Naive thymus-derived CD4-positive, alpha-beta T cell (primary cell): ENCODE measurements at regions not wholly inside any gene's neighbourhood (a gene's known extent, or its start where the extent isn't known, plus 50 kb on each side); places are given as distances from the start of the nearest gene placed in this dataset.
"Not testable (repeated sequence)": the region's sequence is repeated elsewhere in the genome, so short reads cannot be mapped to it uniquely, and the experiment has no call there.

Experiments
- ATAC-seq: fragments of 150-1000 bp; cut with Tn5 transposase; 2 replicates; pipeline ENCODE4 v1.10.0; 2021; ENCODE audit warnings: mild to moderate bottlenecking, moderate library complexity
- CTCF ChIA-PET: fragments of 350-600 bp; sonication (Branson Sonifier 250); formaldehyde crosslinking; loops from one replicate; lab custom pipeline; 2021; ENCODE audit warnings: antibody characterized with exemption; lab: Charles Lee
- POLR2A ChIA-PET: fragments of 350-600 bp; sonication (Branson Sonifier 250); formaldehyde crosslinking; loops from one replicate; lab custom pipeline; 2021; ENCODE audit warnings: antibody characterized with exemption, inconsistent platforms; lab: Charles Lee
- DNase-seq, 9 donors: peaks; one replicate each; pipeline versions ENCODE4 v3.0.0 to v3.0.0-alpha.2; 2020 to 2022; ENCODE audit warnings: mixed read lengths in 1 of 9
- H3K27ac ChIP-seq: one replicate; pipeline ENCODE4 v1.7.0; 2013; ENCODE audit warnings: mild to moderate bottlenecking, low read depth, low read length, moderate library complexity
- H3K27me3 ChIP-seq, 2 donors: one replicate each; pipeline ENCODE4 v1.7.0; 2013; ENCODE audit warnings: low read length in 2 of 2, mild to moderate bottlenecking in 2 of 2, moderate library complexity in 2 of 2; ENCODE audit not compliant: control insufficient read depth in 2 of 2, insufficient read depth in 2 of 2
- H3K36me3 ChIP-seq, 3 experiments: 1 replicate in 2 of 3; 2 replicates in 1 of 3; pipeline ENCODE4 v1.7.0; 2013; ENCODE audit warnings: low read length in 3 of 3, mild to moderate bottlenecking in 3 of 3, moderate library complexity in 1 of 3; ENCODE audit not compliant: insufficient read depth in 3 of 3, control insufficient read depth in 2 of 3
- H3K4me1 ChIP-seq, 2 donors: one replicate each; pipeline ENCODE4 v1.7.0; 2013; ENCODE audit warnings: low read length in 2 of 2, mild to moderate bottlenecking in 2 of 2, moderate library complexity in 1 of 2; ENCODE audit not compliant: control insufficient read depth in 2 of 2, insufficient read depth in 2 of 2
- H3K4me3 ChIP-seq: 2 replicates; pipeline ENCODE4 v1.7.0; 2013; ENCODE audit warnings: mild to moderate bottlenecking, low read length
- H3K9me3 ChIP-seq, 3 experiments: 1 replicate in 2 of 3; 2 replicates in 1 of 3; pipeline ENCODE4 v1.7.0; 2013; ENCODE audit warnings: low read length in 3 of 3; ENCODE audit not compliant: control insufficient read depth in 2 of 3
- H3K27ac Mint-ChIP-seq, 9 donors: one replicate each; pipeline ENCODE4 v1.8.0; 2020 to 2022; ENCODE audit warnings: mixed read lengths in 9 of 9, mild to moderate bottlenecking in 8 of 9, moderate library complexity in 5 of 9, inconsistent platforms in 2 of 9
- H3K27me3 Mint-ChIP-seq, 5 donors: one replicate each; pipeline ENCODE4 v1.8.0; 2021 to 2022; ENCODE audit warnings: mixed read lengths in 5 of 5, mild to moderate bottlenecking in 1 of 5
- H3K36me3 Mint-ChIP-seq, 5 donors: one replicate each; pipeline ENCODE4 v1.8.0; 2020 to 2022; ENCODE audit warnings: mixed read lengths in 5 of 5, mild to moderate bottlenecking in 3 of 5, inconsistent platforms in 1 of 5
- H3K4me1 Mint-ChIP-seq, 7 donors: one replicate each; pipeline ENCODE4 v1.8.0; 2020 to 2022; ENCODE audit warnings: mixed read lengths in 7 of 7, mild to moderate bottlenecking in 3 of 7, inconsistent platforms in 1 of 7
- H3K4me3 Mint-ChIP-seq, 10 donors: one replicate each; pipeline ENCODE4 v1.8.0; 2020 to 2022; ENCODE audit warnings: mild to moderate bottlenecking in 10 of 10, mixed read lengths in 10 of 10, moderate library complexity in 6 of 10, inconsistent platforms in 2 of 10
- H3K9me3 Mint-ChIP-seq, 11 donors: one replicate each; pipeline ENCODE4 v1.8.0; 2020 to 2022; ENCODE audit warnings: mixed read lengths in 11 of 11, mild to moderate bottlenecking in 4 of 11, inconsistent platforms in 1 of 11, moderate library complexity in 1 of 11
- intact Hi-C, 2 donors: fragments of 100-400 bp; cut with micrococcal nuclease; formaldehyde crosslinking; loops; one replicate each; pipeline ENCODE4 v1.15.1; 2023

- CTCF ChIA-PET = no interaction called here
- Mint-ChIP-seq H3K36me3 (no peaks in the 10 kb centered on the region), H3K4me1 (no peaks in the 10 kb centered on the region), H3K4me3 (no peak overlapping the region), H3K27me3 (no peaks in the 10 kb centered on the region), H3K27ac (no peak overlapping the region), H3K9me3 (peaks cover 0 to 7% (median 1%) of the 10 kb centered on the region in 11 donors)
- Histone ChIP-seq H3K27me3 (no peaks in the 10 kb centered on the region), H3K4me1 (no peaks in the 10 kb centered on the region), H3K36me3 (no peaks in the 10 kb centered on the region), H3K4me3 (no peak overlapping the region), H3K9me3 (no peaks in the 10 kb centered on the region), H3K27ac (no peak overlapping the region)
- no peak for DNase-seq
- POLR2A ChIA-PET = no interaction called here
- intact Hi-C loops = no loop called here
- no peak for ATAC-seq
These were observed 759.1 kb downstream of the KCNT2 start for GRCh38 chr1:195849180-195849579.

GRCh38 chr1:195847957-195848875 is 760.0 kb downstream of the KCNT2 start:
- H3K27ac ChIP-seq, POLR2A ChIA-PET, H3K36me3 Mint-ChIP-seq, H3K9me3 ChIP-seq, H3K27me3 Mint-ChIP-seq, H3K4me1 ChIP-seq, H3K27ac Mint-ChIP-seq, DNase-seq, H3K4me3 Mint-ChIP-seq, H3K27me3 ChIP-seq, CTCF ChIA-PET, ATAC-seq, H3K36me3 ChIP-seq, H3K4me1 Mint-ChIP-seq, intact Hi-C loops, H3K4me3 ChIP-seq: not testable (repeated sequence)
- peaks cover 0 to 12% (median 2%) of the 10 kb centered on the region in 11 donors for H3K9me3 Mint-ChIP-seq

- Histone ChIP-seq H3K27me3 (no peaks in the 10 kb centered on the region), H3K9me3 (no peaks in the 10 kb centered on the region), H3K27ac (no peak overlapping the region), H3K36me3 (no peaks in the 10 kb centered on the region), H3K4me3 (no peak overlapping the region), H3K4me1 (no peaks in the 10 kb centered on the region)
- intact Hi-C loops = no loop called here
- Mint-ChIP-seq H3K4me1 (no peaks in the 10 kb centered on the region), H3K27ac (no peak overlapping the region), H3K36me3 (no peaks in the 10 kb centered on the region), H3K27me3 (no peaks in the 10 kb centered on the region), H3K4me3 (no peak overlapping the region), H3K9me3 (peaks cover 0 to 2% (median 0%) of the 10 kb centered on the region in 11 donors)
- DNase-seq (no peak), ATAC-seq (no peak)
- POLR2A ChIA-PET = no interaction called here
- CTCF ChIA-PET = no interaction called here
These were observed 776.5 kb downstream of the KCNT2 start for GRCh38 chr1:195831789-195832188.

DNA sequence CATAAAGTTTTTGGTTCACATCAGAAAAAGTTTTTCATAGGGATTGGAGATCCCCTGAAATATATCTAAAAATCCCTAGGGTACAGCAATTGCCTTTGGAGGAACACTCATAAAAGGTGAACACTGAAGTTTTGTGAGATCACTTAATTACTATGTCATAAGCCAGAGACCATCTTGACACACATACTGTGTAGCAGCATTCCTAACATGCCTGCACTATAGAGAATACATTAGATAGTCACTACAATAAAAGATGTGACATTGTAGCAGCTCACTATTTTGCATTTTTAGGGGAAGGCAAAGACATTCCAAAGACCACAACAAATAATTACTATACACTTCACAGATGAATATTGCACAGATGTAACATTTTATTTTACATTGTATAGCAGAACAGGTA is 779.9 kb downstream of the KCNT2 start:
- Mint-ChIP-seq H3K27me3 (no peaks in the 10 kb centered on the region), H3K27ac (no peak overlapping the region), H3K9me3 (peaks cover 0 to 2% (median 0%) of the 10 kb centered on the region in 11 donors), H3K36me3 (no peaks in the 10 kb centered on the region), H3K4me1 (no peaks in the 10 kb centered on the region), H3K4me3 (no peak overlapping the region)
- Histone ChIP-seq H3K27ac (no peak overlapping the region), H3K4me3 (no peak overlapping the region), H3K27me3 (no peaks in the 10 kb centered on the region), H3K9me3 (no peaks in the 10 kb centered on the region), H3K4me1 (no peaks in the 10 kb centered on the region), H3K36me3 (no peaks in the 10 kb centered on the region)
- ATAC-seq (no peak), DNase-seq (no peak)
- ChIA-PET POLR2A (no interaction called here), CTCF (no interaction called here)
- intact Hi-C loops = no loop called here

DNA sequence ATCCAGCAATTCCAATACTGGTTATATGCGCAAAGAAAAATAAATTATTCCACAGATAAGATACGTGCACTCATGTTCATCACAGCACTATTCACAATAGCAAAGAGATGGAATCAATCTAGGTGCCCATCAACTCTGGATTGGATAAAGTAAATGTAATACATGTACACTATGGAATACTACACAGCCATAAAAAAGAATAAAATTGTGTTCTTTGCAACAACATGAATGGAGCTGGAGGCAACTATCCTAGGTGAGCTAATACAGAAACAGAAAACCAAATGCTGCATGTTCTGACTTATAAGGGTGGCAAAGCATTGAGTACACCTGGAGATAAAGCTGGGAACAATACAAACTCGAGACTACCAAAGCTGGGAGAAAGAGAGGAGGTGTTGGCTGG is 787.3 kb downstream of the KCNT2 start:
- Histone ChIP-seq H3K27me3 (no peaks in the 10 kb centered on the region), H3K4me3 (no peak overlapping the region), H3K4me1 (no peaks in the 10 kb centered on the region), H3K36me3 (no peaks in the 10 kb centered on the region), H3K9me3 (no peaks in the 10 kb centered on the region), H3K27ac (no peak overlapping the region)
- POLR2A ChIA-PET = no interaction called here
- CTCF ChIA-PET = no interaction called here
- H3K27ac Mint-ChIP-seq = no peak overlapping the region
- H3K4me3 Mint-ChIP-seq = no peak overlapping the region
- ATAC-seq (no peak), DNase-seq (no peak)
- H3K36me3 Mint-ChIP-seq = no peaks in the 10 kb centered on the region
- peaks cover 0 to 14% (median 8%) of the 10 kb centered on the region in 11 donors for H3K9me3 Mint-ChIP-seq
- no peaks in the 10 kb centered on the region for H3K4me1 Mint-ChIP-seq
- H3K27me3 Mint-ChIP-seq = no peaks in the 10 kb centered on the region
- intact Hi-C loops = no loop called here

DNA sequence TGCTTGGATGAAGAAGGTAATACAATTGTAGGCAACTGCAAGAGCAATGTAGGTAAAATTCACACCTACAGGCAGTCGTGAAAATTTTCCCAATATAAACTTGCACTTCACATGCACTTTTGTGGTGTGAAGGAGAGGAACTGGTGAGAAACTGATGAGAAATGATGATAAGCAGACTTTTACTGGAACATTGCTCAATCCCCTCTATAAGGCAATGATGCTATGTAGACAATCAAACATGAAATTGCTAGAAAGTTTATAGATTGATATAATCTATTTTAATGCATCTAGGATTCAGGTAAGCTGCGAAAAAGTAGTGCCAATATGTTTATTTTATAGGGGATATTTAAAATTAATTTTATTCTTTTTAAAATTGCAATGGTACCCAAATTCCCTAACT is 802.2 kb downstream of the KCNT2 start:
- Histone ChIP-seq H3K4me1 (no peaks in the 10 kb centered on the region), H3K27me3 (no peaks in the 10 kb centered on the region), H3K27ac (no peak overlapping the region), H3K4me3 (no peak overlapping the region), H3K36me3 (no peaks in the 10 kb centered on the region), H3K9me3 (no peaks in the 10 kb centered on the region)
- Mint-ChIP-seq H3K4me1 (no peaks in the 10 kb centered on the region), H3K4me3 (no peak overlapping the region), H3K27me3 (no peaks in the 10 kb centered on the region), H3K36me3 (no peaks in the 10 kb centered on the region), H3K9me3 (peaks cover 0 to 5% (median 0%) of the 10 kb centered on the region in 11 donors), H3K27ac (no peak overlapping the region)
- no peak for DNase-seq
- POLR2A ChIA-PET = no interaction called here
- ATAC-seq = no peak
- intact Hi-C loops = no loop called here
- CTCF ChIA-PET = no interaction called here

DNA sequence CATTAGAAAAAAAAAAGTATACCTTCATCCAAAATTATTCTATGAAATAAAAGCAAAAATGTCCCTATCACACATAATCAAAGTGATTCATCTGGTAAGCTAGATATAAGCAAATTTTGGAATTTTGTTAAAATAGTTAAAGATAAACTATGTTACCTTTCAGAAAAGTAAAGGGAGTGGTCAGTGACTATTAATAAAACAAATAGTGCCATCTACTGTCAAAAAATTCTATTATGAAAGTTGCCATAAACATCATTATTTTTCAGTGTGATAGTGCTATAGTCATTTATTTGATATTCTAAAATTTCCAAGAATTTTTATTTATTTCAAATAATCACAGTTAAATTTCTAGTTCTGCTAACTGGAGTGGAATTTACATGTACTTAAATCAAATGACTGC is 803.7 kb downstream of the KCNT2 start:
- intact Hi-C loops = no loop called here
- no peak overlapping the region for H3K27ac Mint-ChIP-seq
- no peaks in the 10 kb centered on the region for H3K27me3 Mint-ChIP-seq
- POLR2A ChIA-PET = no interaction called here
- no peak overlapping the region for H3K4me3 Mint-ChIP-seq
- Histone ChIP-seq H3K4me3 (no peak overlapping the region), H3K4me1 (no peaks in the 10 kb centered on the region), H3K27me3 (no peaks in the 10 kb centered on the region), H3K9me3 (no peaks in the 10 kb centered on the region), H3K27ac (no peak overlapping the region), H3K36me3 (no peaks in the 10 kb centered on the region)
- ATAC-seq (no peak), DNase-seq (no peak)
- peaks cover 0 to 11% (median under 1%) of the 10 kb centered on the region in 11 donors for H3K9me3 Mint-ChIP-seq
- H3K36me3 Mint-ChIP-seq = no peaks in the 10 kb centered on the region
- CTCF ChIA-PET = no interaction called here
- H3K4me1 Mint-ChIP-seq = no peaks in the 10 kb centered on the region
